Left renal cortex interstitium (tissue), 4 donors: ENCODE measurements at regions not wholly inside any gene's neighbourhood (a gene's known extent, or its start where the extent isn't known, plus 50 kb on each side); places are given as distances from the start of the nearest gene placed in this dataset.

Source experiments
- DNase-seq, 4 donors: peaks; one replicate each; pipeline ENCODE4 v3.0.0-alpha.2; 2013; ENCODE audit warnings: low read depth in 4 of 4, low spot score in 2 of 4, missing footprints in 1 of 4

DNA sequence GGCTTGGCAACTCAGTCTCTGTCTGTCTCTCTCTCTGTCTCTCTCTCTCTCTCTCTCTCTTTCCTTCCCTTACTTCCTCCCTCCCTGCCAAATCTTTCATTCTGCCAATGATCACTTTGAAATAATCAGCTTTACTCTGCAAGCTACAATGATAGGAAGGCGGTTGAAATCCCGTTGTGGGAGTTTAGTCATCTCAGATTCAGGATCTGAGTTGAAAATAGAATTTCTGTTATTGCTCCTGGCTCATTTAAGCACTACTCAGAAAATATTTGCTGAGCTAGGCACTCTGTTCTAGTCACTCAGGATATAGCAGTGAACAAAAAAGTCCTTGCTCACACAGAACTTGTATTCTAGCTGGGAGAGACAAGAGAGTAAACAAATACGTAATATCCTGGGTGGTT lies 56.3 kb upstream of the DCTD start:
- no peak for DNase-seq

GRCh38 chr4:182971702-182972101 lies 54.5 kb upstream of the DCTD start:
- no peak for DNase-seq

DNA sequence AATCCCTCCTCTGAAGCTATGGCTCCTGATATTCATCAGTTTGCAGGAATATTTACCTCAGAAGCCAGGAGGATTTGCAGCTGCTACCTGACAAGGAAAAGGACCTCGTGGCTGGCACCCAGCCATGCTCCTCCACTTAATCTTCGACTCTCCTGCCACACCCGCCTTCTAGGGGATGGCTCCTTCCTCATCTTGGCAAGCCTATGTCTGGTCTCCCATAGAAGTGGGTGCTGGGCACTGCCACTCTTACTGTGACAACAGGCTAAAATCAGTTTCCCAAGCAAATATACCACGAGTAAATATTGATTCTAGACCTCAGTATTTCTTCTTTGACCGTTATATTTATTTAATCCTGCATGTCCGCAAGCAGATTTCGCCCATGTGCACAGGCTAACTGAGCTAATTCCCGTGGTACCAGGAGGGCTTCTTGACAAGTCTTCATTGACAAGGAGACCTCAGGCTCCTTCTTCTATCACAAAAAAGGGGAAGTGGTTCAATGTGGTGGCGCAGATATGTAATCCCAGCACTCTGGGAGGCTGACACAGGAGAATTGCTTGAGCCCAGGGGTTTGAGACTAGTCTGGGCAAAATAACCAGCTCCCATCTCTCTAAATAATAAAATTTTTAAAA lies 52.6 kb upstream of the DCTD start:
- no peak for DNase-seq

DNA sequence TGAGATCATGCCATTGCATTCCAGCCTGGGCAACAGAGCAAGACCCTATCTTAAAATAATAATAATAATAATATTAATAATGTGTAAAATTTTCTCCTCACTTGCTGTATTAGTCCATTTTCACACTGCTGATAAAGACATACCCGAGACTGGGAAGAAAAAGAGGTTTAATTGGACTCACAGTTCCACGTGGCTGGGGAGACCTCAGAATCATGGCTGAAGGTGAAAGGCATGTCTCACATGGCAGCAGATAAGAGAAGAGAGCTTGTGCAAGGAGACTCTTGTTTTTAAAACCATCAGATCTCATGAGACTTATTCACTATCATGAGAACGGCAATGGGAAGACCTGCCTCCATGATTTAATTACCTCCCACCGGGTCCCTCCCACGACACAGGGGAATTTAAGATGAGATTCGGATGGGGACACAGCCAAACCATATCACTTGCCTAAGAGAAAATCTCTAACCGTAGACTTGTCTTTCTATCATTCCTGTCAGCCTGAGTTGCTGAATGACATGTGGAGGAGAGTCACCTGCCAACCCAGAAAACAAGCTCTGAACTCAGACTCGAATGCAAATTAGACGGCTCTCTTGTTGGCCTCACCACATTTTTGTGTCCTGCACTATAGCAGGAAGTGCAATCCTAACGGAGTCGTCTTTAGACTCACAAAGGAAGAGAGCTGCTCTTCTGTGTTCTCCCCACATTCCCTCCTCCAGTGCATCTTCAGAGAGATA lies 51.9 kb upstream of the DCTD start:
- no peak for DNase-seq

DNA sequence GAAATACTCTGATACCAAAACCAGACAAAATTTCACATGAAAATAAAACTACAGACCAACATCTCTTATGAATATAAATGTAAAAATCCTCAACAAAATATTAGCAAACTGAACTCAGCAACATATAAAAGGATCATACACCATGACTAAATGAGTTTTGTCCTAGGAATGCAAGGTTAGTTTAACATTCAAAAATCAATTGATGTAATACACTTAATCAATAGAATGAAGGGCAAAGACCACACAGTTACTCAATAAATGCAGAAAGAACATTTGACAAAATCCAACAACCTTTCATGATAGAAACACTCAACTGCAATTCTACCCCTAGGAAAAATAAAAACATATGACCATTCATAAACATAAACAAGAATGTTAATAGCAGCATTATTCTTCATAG lies 50.2 kb upstream of the DCTD start:
- no peak for DNase-seq
